ENCODE measurements at regions not wholly inside any gene's neighbourhood (a gene's known extent, or its start where the extent isn't known, plus 50 kb on each side); places are given as distances from the start of the nearest gene placed in this dataset.

DNA sequence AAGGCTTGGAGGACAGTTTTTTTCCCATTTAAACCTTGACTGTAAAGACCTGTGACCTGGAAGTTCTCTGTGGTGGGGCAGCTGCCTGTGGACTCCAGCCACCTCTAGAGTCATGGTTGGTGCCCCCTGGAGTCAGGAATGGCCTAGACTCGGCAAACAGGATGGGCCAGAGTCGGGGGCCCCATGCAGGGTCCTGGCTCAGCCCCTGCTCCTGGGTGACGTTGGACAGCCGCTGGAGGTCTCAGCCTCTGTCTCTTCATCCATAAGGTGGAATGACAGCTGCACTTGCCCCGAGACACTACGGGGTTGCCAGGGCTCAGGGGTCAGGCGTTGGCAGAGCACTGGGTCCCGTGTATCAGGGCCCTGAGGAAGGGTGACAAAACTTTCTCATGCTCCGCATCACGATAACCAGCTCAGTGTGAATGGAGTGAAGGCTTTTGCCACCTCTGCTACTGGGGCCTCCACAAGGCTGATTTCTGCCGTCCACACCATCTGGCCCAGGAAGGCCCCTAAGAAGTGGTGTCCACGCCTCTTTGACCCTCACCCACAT lies 58.5 kb upstream of the TTC34 start:
- no peak for DNase-seq
- WGBS, 2 donors: 80 to 95% methylated on average over 4 to 8 of the region's 12 CpGs
- Histone ChIP-seq H3K27ac (no peak overlapping the region), H3K36me3 (no peaks in the 10 kb centered on the region), H3K9me3 (no peaks in the 10 kb centered on the region), H3K4me3 (replicated peaks in 1 of 3) (no peak overlapping the region), H3K27me3 (no peaks in the 10 kb centered on the region), H3K4me1 (peaks cover 0 to 8% of the 10 kb centered on the region in 2 donors)
- intact Hi-C loops (cut with DNase I): no loop called here
- TF ChIP-seq, protein P1, sequence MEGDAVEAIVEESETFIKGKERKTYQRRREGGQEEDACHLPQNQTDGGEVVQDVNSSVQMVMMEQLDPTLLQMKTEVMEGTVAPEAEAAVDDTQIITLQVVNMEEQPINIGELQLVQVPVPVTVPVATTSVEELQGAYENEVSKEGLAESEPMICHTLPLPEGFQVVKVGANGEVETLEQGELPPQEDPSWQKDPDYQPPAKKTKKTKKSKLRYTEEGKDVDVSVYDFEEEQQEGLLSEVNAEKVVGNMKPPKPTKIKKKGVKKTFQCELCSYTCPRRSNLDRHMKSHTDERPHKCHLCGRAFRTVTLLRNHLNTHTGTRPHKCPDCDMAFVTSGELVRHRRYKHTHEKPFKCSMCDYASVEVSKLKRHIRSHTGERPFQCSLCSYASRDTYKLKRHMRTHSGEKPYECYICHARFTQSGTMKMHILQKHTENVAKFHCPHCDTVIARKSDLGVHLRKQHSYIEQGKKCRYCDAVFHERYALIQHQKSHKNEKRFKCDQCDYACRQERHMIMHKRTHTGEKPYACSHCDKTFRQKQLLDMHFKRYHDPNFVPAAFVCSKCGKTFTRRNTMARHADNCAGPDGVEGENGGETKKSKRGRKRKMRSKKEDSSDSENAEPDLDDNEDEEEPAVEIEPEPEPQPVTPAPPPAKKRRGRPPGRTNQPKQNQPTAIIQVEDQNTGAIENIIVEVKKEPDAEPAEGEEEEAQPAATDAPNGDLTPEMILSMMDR (IDR thresholded peaks at IDR 0.05): no peak
- no peak for TF ChIP-seq POLR2A (IDR thresholded peaks at IDR 0.05)

DNA sequence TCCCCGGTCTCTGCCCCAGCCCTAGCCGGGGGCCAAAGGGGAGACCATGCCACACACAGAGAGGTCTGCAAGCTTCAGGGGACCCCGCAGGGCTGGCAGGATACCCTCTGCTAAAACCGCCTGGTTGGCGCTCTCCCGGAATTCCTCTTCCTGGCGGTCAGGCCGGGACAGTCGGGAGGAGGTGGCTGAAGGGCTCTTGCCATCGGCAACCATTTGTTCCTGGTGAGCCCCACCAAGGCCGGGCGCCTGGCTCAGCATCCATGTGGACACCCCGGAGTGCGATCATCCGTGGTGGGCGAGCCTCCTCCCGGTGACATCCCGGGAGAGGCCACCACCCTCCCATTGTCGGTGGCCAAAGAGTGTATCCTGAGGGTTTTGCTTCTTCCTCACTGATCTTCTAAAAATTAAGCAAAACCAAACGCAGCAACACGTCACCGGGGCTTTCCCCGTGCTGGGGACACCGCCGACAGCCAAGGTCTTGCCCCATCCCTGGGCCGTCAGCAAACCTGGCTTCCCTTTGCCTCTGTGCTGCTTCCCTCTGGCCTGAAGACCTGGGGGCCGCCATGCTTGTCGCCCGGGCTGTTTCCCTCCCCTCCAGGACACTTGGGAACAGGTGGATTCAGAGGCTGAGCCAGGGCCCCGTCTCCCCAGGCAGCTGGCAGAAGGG lies 59.1 kb upstream of the TTC34 start:
- Histone ChIP-seq H3K4me3 (replicated peaks in 1 of 3) (no peak overlapping the region), H3K9me3 (no peaks in the 10 kb centered on the region), H3K36me3 (no peaks in the 10 kb centered on the region), H3K27me3 (no peaks in the 10 kb centered on the region), H3K4me1 (peaks cover 0 to 8% of the 10 kb centered on the region in 2 donors), H3K27ac (no peak overlapping the region)
- no peak for DNase-seq
- TF ChIP-seq, protein P1 (IDR thresholded peaks at IDR 0.05): no peak
- no peak for TF ChIP-seq POLR2A (IDR thresholded peaks at IDR 0.05)
- 85 to 96% methylated on average over 18 to 20 of the region's 30 CpGs for WGBS, 2 donors
- intact Hi-C loops (cut with DNase I): no loop called here

DNA sequence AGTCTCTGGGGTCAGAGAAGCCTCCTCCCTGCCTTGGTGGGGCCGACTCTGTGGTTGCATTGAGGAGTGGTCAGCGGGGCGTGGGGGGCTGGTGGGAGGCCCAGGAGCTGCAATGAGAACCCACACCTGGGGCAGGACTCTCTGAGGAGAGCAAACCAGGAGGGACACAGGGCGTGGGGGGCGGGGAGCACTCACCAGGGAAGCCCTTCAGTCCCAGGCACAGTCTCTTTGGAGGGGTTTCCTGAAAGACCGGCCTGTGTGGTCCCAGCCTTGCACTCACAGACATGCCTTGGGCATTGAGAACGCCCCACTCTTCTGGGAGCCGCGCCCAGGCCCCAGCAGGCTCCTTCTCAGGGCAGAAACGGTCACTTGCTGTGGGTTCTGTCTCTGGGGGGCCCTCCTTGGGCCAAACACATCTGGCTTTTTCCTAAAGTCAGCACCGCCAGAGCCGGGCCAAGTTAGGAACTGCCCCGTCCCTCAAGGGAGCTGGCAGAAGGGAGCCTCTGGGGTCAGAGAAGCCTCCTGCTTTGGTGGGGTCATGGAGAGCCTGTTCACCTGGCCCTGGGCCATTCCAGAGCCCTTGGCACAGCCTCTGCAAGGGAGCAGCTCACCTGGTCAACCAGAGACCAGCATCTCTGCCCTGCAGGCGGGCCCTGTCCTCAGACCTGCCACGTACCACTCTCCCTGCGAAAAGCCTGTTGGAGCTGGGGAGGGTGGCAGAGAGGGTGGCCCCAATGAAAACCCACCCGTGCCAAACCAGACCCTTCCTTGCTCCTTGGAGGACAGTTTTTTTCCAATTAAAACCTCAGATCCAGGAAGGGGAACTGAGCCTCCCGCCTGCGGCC lies 59.9 kb upstream of the TTC34 start:
- DNase-seq: no peak
- 82 to 91% methylated on average over 7 to 8 of the region's 19 CpGs for WGBS, 2 donors
- intact Hi-C loops (cut with DNase I): no loop called here
- TF ChIP-seq, protein P1 (IDR thresholded peaks at IDR 0.05): no peak
- no peak for TF ChIP-seq POLR2A (IDR thresholded peaks at IDR 0.05)
- Histone ChIP-seq H3K27ac (no peak overlapping the region), H3K36me3 (no peaks in the 10 kb centered on the region), H3K9me3 (no peaks in the 10 kb centered on the region), H3K27me3 (no peaks in the 10 kb centered on the region), H3K4me3 (replicated peaks in 1 of 3) (no peak overlapping the region), H3K4me1 (peaks cover 0 to 2% of the 10 kb centered on the region in 2 donors)

DNA sequence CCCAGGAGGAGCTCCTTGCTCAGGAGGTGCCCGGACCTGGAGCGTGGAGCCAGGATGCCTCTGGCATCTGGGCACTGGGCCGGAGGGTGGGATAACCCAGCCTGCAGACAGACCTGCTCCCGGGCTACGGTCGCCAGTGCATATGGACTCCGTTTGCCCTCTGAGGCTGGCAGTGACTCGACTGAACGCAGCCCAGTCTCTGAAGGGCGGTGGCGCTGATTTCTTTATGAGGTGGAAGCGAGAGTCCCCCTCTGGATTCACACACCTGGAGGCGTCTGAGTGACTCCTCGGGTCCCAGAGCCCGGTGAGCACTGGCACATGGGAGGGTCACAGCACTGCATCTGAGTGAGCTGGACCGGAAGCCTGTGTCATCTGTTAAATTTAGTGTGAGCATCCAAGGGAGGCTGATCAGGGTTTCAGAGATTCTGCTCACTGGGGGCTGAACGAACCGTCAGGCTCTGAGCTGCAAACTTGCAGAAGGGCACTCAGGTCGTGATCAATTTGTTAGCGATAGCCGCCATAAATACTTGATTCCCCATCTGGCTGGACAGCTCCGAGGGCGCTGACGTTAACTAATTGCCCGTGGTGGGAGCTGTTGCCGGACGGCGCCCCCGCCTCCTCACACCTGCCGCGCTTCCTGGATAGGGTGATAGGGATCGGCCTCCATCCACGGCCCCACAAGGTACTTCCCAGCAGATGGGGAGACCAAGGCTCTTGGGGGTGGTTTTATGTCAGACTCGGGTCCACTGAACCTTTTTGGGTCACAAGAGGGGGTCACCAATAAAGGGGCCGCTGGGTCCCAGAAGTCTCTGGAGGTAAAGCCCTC lies 60.7 kb upstream of the TTC34 start:
- H3K9me3 ChIP-seq: no peaks in the 10 kb centered on the region
- no peak for TF ChIP-seq POLR2A (IDR thresholded peaks at IDR 0.05)
- TF ChIP-seq, protein P1 (IDR thresholded peaks at IDR 0.05): no peak
- WGBS, 2 donors: 79 to 80% methylated on average over 15 to 29 of the region's 35 CpGs
- H3K4me1 ChIP-seq: no peaks in the 10 kb centered on the region
- H3K27ac ChIP-seq: no peak overlapping the region
- intact Hi-C loops (cut with DNase I): no loop called here
- H3K36me3 ChIP-seq: no peaks in the 10 kb centered on the region
- no peak overlapping the region for H3K4me3 ChIP-seq (replicated peaks in 1 of 3)
- H3K27me3 ChIP-seq: no peaks in the 10 kb centered on the region
- no peak for DNase-seq
